ENCODE measurements at regions not wholly inside any gene's neighbourhood (a gene's known extent, or its start where the extent isn't known, plus 50 kb on each side); places are given as distances from the start of the nearest gene placed in this dataset.
"Not testable (repeated sequence)": the region's sequence is repeated elsewhere in the genome, so short reads cannot be mapped to it uniquely, and the experiment has no call there.

DNA sequence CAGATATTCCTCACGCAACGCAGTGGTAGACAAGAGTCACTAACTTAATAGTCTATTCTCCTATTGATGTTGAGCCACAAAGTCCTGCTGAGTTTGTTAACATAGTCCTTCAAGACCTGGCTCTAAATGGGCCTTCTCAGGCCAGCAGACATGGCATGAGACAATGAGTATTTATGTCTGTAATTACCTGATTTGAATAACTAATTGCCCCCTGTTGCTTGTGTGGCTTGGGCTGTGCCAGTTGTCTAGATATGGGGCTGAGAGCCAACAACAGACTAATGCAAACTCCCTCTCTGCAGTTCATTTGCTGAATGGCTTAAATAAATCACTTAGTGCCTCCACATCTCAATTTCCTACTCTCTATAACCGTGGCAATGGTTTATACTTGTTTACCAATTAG lies 65.5 kb upstream of the VWC2 start:
- H3K27me3 ChIP-seq (ENCODE audit: control insufficient read depth, insufficient read depth, low read length) = no peaks in the 10 kb centered on the region
- no peak overlapping the region for H3K27ac ChIP-seq (ENCODE audit: low read depth, low read length)
- H3K36me3 ChIP-seq (ENCODE audit: control insufficient read depth, insufficient read depth, low read length) = no peaks in the 10 kb centered on the region
- H3K4me1 ChIP-seq (ENCODE audit: control insufficient read depth, insufficient read depth, low read length) = no peaks in the 10 kb centered on the region
- no peak overlapping the region for H3K9ac ChIP-seq (ENCODE audit: low read depth, low read length)
- no peak overlapping the region for H3K4me3 ChIP-seq (ENCODE audit: low read depth, low read length)
- H3K9me3 ChIP-seq (ENCODE audit: control insufficient read depth, insufficient read depth, low read length) = no peaks in the 10 kb centered on the region

DNA sequence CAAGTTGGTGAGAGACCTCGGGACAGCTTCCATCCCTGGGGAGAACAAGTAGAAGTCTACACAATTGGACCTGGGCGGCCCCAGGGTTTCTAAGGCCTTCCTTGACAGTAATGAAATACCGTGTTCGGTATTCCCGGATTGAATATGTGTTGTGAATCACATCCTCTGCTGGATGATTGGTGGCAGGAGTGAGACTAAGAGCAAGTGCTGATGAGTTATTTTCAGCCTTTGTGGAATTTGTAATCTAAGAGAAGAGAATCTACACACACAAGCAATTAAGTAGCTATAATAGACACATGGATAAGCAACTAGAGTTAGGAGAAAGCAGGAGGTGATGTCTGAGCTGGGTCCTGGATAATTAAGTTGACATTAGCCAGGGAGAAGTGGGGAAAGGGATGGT lies 64.8 kb upstream of the VWC2 start:
- no peak overlapping the region for H3K27ac ChIP-seq (ENCODE audit: low read depth, low read length)
- no peaks in the 10 kb centered on the region for H3K4me1 ChIP-seq (ENCODE audit: control insufficient read depth, insufficient read depth, low read length)
- no peaks in the 10 kb centered on the region for H3K27me3 ChIP-seq (ENCODE audit: control insufficient read depth, insufficient read depth, low read length)
- no peak overlapping the region for H3K4me3 ChIP-seq (ENCODE audit: low read depth, low read length)
- no peak overlapping the region for H3K9ac ChIP-seq (ENCODE audit: low read depth, low read length)
- no peaks in the 10 kb centered on the region for H3K36me3 ChIP-seq (ENCODE audit: control insufficient read depth, insufficient read depth, low read length)
- H3K9me3 ChIP-seq (ENCODE audit: control insufficient read depth, insufficient read depth, low read length) = no peaks in the 10 kb centered on the region

DNA sequence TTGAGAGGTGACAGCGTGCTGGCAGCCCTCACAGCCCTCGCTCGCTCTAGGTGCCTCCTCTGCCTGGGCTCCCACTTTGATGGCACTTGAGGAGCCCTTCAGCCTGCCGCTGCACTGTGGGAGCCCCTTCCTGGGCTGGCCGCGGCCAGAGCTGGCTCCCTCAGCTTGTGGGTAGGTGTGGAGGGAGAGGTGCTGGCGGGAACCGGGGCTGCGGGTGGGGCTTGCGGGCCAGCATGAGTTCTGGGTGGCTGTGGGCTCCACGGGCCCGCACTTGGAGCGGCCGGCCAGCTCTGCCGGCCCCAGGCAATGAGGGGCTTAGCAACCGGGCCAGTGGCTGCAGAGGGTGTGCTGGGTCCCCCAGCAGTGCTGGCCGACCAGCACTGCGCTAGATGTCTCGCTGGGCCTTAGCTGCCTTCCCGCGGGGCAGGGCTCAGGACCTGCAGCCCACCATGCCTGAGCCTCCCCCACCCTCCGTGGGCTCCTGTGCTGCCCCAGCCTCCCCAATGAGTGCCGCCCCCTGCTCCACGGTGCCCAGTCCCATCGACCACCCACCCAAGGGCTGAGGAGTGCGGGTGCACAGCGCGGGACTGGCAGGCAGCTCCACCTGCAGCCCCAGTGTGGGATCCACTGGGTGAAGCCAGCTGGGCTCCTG lies 62.2 kb upstream of the VWC2 start:
- not testable (repeated sequence) for H3K27me3 ChIP-seq (ENCODE audit: control insufficient read depth, insufficient read depth, low read length); H3K4me1 ChIP-seq (ENCODE audit: control insufficient read depth, insufficient read depth, low read length); H3K9me3 ChIP-seq (ENCODE audit: control insufficient read depth, insufficient read depth, low read length); H3K9ac ChIP-seq (ENCODE audit: low read depth, low read length); H3K36me3 ChIP-seq (ENCODE audit: control insufficient read depth, insufficient read depth, low read length); H3K27ac ChIP-seq (ENCODE audit: low read depth, low read length); H3K4me3 ChIP-seq (ENCODE audit: low read depth, low read length)

DNA sequence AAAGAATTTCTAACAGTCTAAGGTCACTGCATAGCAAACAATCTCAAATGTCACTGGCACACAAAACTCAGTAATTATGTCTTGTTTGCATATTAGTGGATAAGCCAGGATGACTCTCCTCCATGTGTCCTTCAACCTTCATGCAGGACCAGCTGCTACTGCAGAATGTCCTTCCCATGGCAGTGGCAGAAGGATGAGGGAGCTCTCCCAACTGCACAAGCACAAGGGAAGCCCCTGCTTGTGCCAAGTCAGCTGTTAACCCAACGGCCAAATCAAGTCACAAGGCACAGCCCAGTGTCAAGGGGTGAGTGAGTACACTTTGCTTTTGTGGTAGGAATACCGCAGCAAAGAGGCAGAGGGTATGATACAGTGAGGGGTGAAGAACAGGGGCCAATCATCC lies 59.3 kb upstream of the VWC2 start:
- Histone ChIP-seq H3K36me3 (ENCODE audit: control insufficient read depth, insufficient read depth, low read length) (no peaks in the 10 kb centered on the region), H3K9me3 (ENCODE audit: control insufficient read depth, insufficient read depth, low read length) (no peaks in the 10 kb centered on the region), H3K9ac (ENCODE audit: low read depth, low read length) (no peak overlapping the region), H3K4me1 (ENCODE audit: control insufficient read depth, insufficient read depth, low read length) (no peaks in the 10 kb centered on the region), H3K27me3 (ENCODE audit: control insufficient read depth, insufficient read depth, low read length) (no peaks in the 10 kb centered on the region), H3K27ac (ENCODE audit: low read depth, low read length) (no peak overlapping the region), H3K4me3 (ENCODE audit: low read depth, low read length) (no peak overlapping the region)

DNA sequence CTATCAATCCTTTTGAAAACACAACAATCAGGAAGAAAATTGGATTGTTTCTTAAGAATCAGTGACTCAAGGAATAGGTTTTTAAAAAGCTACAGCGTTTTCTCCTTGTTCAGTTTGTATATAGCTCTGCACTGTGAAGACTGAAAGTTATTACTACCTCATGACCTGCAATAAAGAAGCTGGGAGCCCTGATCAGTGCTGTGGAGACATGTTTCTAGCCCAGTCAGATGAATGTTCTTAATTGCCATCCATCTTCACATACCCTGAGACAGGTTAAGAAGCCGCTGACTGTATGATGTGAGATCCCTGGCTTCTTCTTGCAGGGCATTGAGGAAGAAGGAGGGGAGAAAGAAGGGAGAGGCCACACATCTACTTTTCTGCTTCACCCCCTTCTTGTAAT lies 58.0 kb upstream of the VWC2 start:
- no peak overlapping the region for H3K27ac ChIP-seq (ENCODE audit: low read depth, low read length)
- no peaks in the 10 kb centered on the region for H3K4me1 ChIP-seq (ENCODE audit: control insufficient read depth, insufficient read depth, low read length)
- no peaks in the 10 kb centered on the region for H3K27me3 ChIP-seq (ENCODE audit: control insufficient read depth, insufficient read depth, low read length)
- H3K4me3 ChIP-seq (ENCODE audit: low read depth, low read length) = no peak overlapping the region
- no peaks in the 10 kb centered on the region for H3K36me3 ChIP-seq (ENCODE audit: control insufficient read depth, insufficient read depth, low read length)
- no peaks in the 10 kb centered on the region for H3K9me3 ChIP-seq (ENCODE audit: control insufficient read depth, insufficient read depth, low read length)
- no peak overlapping the region for H3K9ac ChIP-seq (ENCODE audit: low read depth, low read length)

DNA sequence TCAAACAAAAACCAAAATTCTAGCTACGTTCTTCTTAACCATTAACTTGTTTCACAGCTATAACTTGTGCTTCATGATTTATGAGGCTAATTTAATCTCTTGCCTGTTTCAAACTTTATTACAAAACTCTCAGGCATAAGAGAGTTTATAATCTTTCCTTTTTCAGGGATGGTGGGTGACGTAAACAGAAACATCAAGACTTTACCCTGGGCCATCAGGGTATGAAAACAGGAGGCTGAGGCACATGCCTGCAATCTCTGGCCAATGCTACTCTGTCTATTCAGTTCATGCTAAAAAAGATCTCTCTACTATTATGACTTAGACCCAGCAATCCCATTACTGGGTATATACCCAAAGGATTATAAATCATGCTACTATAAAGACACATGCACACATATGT lies 55.9 kb upstream of the VWC2 start:
- Histone ChIP-seq H3K27ac (ENCODE audit: low read depth, low read length) (no peak overlapping the region), H3K4me3 (ENCODE audit: low read depth, low read length) (no peak overlapping the region), H3K9ac (ENCODE audit: low read depth, low read length) (no peak overlapping the region), H3K4me1 (ENCODE audit: control insufficient read depth, insufficient read depth, low read length) (no peaks in the 10 kb centered on the region), H3K9me3 (ENCODE audit: control insufficient read depth, insufficient read depth, low read length) (no peaks in the 10 kb centered on the region), H3K36me3 (ENCODE audit: control insufficient read depth, insufficient read depth, low read length) (no peaks in the 10 kb centered on the region), H3K27me3 (ENCODE audit: control insufficient read depth, insufficient read depth, low read length) (no peaks in the 10 kb centered on the region)

DNA sequence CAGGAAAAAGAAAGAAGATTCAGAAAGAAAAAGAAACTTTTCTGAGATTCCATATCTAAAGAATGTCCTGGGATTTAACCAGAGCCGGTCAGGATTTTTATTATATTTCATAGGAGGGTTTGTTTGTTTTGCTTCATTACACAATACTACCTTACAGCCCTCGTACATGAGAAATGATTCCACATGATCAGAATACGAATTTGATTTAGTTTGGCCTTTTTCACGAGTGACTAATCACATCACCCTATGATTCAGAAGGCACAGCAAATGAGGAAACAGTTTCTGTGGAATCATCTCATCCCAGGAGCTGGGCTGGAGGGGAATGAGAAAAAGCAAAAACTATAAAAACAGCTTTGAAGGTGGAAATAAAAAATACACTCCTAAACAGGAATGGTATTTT lies 54.7 kb upstream of the VWC2 start:
- H3K27me3 ChIP-seq (ENCODE audit: control insufficient read depth, insufficient read depth, low read length) = no peaks in the 10 kb centered on the region
- H3K27ac ChIP-seq (ENCODE audit: low read depth, low read length) = no peak overlapping the region
- H3K4me3 ChIP-seq (ENCODE audit: low read depth, low read length) = no peak overlapping the region
- no peaks in the 10 kb centered on the region for H3K9me3 ChIP-seq (ENCODE audit: control insufficient read depth, insufficient read depth, low read length)
- no peak overlapping the region for H3K9ac ChIP-seq (ENCODE audit: low read depth, low read length)
- peaks cover 1% of the 10 kb centered on the region; the same call in 1 of the 2 replicates for H3K4me1 ChIP-seq (ENCODE audit: control insufficient read depth, insufficient read depth, low read length)
- H3K36me3 ChIP-seq (ENCODE audit: control insufficient read depth, insufficient read depth, low read length) = no peaks in the 10 kb centered on the region

DNA sequence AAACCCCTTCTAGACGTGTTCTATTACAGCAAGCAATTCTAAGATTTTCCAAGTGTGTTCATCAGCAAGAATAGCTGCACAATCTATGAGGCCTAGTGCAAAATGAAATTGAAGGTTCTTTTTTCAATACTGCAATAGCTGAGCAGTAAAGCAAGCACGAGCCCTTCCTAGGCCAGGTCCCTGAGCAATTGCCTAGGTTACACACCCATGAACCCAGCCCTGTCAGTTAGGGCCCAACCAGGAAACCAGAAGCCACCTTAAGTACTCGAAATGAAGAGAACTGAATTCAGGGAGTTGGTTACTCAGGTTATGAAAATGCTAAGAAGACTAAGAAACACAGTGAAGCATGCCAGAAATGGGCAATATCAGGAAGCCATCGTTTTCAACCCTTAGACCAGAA lies 52.0 kb upstream of the VWC2 start:
- no peak overlapping the region for H3K9ac ChIP-seq (ENCODE audit: low read depth, low read length)
- H3K4me1 ChIP-seq (ENCODE audit: control insufficient read depth, insufficient read depth, low read length) = peaks cover 2% of the 10 kb centered on the region; the same call in 1 of the 2 replicates
- no peaks in the 10 kb centered on the region for H3K27me3 ChIP-seq (ENCODE audit: control insufficient read depth, insufficient read depth, low read length)
- no peak overlapping the region for H3K4me3 ChIP-seq (ENCODE audit: low read depth, low read length)
- no peaks in the 10 kb centered on the region for H3K36me3 ChIP-seq (ENCODE audit: control insufficient read depth, insufficient read depth, low read length)
- H3K27ac ChIP-seq (ENCODE audit: low read depth, low read length) = no peak overlapping the region
- no peaks in the 10 kb centered on the region for H3K9me3 ChIP-seq (ENCODE audit: control insufficient read depth, insufficient read depth, low read length)
